ENCODE measurements at regions not wholly inside any gene's neighbourhood (a gene's known extent, or its start where the extent isn't known, plus 50 kb on each side); places are given as distances from the start of the nearest gene placed in this dataset.

GRCh38 chr3:182108371-182108770 lies 396.6 kb downstream of the SOX2 start:
- no peak for DNase-seq

GRCh38 chr3:182111967-182112366 lies 400.2 kb downstream of the SOX2 start:
- Histone ChIP-seq H3K27me3 (no peaks in the 10 kb centered on the region), H3K4me3 (no peak overlapping the region), H3K36me3 (no peaks in the 10 kb centered on the region), H3K4me1 (no peaks in the 10 kb centered on the region), H3K27ac (no peak overlapping the region), H3K9me3 (no peaks in the 10 kb centered on the region)
- TF ChIP-seq CTCF (IDR thresholded peaks at IDR 0.05) (no peak), POLR2A (IDR thresholded peaks at IDR 0.05) (no peak)
- DNase-seq, result no peak
- intact Hi-C loops (cut with DNase I; ENCODE audit: low total_unique reads), result no loop called here

More at GRCh38 chr3:182108371-182108770, 396.6 kb downstream of the SOX2 start:
- Histone ChIP-seq H3K9me3 (no peaks in the 10 kb centered on the region), H3K27me3 (no peaks in the 10 kb centered on the region), H3K4me1 (no peaks in the 10 kb centered on the region), H3K36me3 (no peaks in the 10 kb centered on the region), H3K4me3 (no peak overlapping the region), H3K27ac (no peak overlapping the region)
- intact Hi-C loops (cut with DNase I; ENCODE audit: low total_unique reads), result no loop called here
- TF ChIP-seq POLR2A (IDR thresholded peaks at IDR 0.05), result no peak
- TF ChIP-seq CTCF (IDR thresholded peaks at IDR 0.05), result no peak

- intact Hi-C loops (cut with DNase I; ENCODE audit: low total_unique reads), result no loop called here
Observed at GRCh38 chr3:182115328-182116015, 403.7 kb downstream of the SOX2 start.

GRCh38 chr3:182116386-182116785 lies 404.7 kb downstream of the SOX2 start:
- Histone ChIP-seq H3K4me1 (no peaks in the 10 kb centered on the region), H3K4me3 (no peak overlapping the region), H3K27ac (no peak overlapping the region), H3K9me3 (no peaks in the 10 kb centered on the region), H3K27me3 (no peaks in the 10 kb centered on the region), H3K36me3 (no peaks in the 10 kb centered on the region)
- intact Hi-C loops (cut with DNase I; ENCODE audit: low total_unique reads), result no loop called here
- DNase-seq, result no peak
- no peak for TF ChIP-seq CTCF (IDR thresholded peaks at IDR 0.05)
- no peak for TF ChIP-seq POLR2A (IDR thresholded peaks at IDR 0.05)

More at GRCh38 chr3:182115328-182116015, 403.7 kb downstream of the SOX2 start:
- Histone ChIP-seq H3K4me1 (no peaks in the 10 kb centered on the region), H3K27ac (no peak overlapping the region), H3K27me3 (no peaks in the 10 kb centered on the region), H3K4me3 (no peak overlapping the region), H3K9me3 (no peaks in the 10 kb centered on the region), H3K36me3 (no peaks in the 10 kb centered on the region)
- TF ChIP-seq POLR2A (IDR thresholded peaks at IDR 0.05) (no peak), CTCF (IDR thresholded peaks at IDR 0.05) (no peak)
- no peak for DNase-seq

GRCh38 chr3:182117131-182117530 lies 405.4 kb downstream of the SOX2 start:
- DNase-seq, result no peak
- H3K4me3 ChIP-seq, result no peak overlapping the region
- no peaks in the 10 kb centered on the region for H3K36me3 ChIP-seq
- no peak for TF ChIP-seq POLR2A (IDR thresholded peaks at IDR 0.05)
- TF ChIP-seq CTCF (IDR thresholded peaks at IDR 0.05), result no peak
- no peaks in the 10 kb centered on the region for H3K4me1 ChIP-seq
- intact Hi-C loops (cut with DNase I; ENCODE audit: low total_unique reads), result no loop called here
- no peaks in the 10 kb centered on the region for H3K9me3 ChIP-seq
- H3K27ac ChIP-seq, result no peak overlapping the region
- H3K27me3 ChIP-seq, result no peaks in the 10 kb centered on the region

All from uterus (tissue), 3 donors.